Hepatocyte (in vitro differentiated cells): ENCODE measurements at regions not wholly inside any gene's neighbourhood (a gene's known extent, or its start where the extent isn't known, plus 50 kb on each side); places are given as distances from the start of the nearest gene placed in this dataset.

Experiments
- DNase-seq: peaks from one replicate; pipeline ENCODE4 v3.0.0-alpha.2; 2016; ENCODE audit warnings: low spot score
- H2AFZ ChIP-seq: fragments of 200-600 bp; sonication (generic); 2 replicates; pipeline ENCODE4 v1.6.0; 2016; ENCODE audit warnings: antibody characterized with exemption, mild to moderate bottlenecking
- H3K27ac ChIP-seq: fragments of 200-600 bp; sonication (generic); 2 replicates; pipeline ENCODE4 v1.5.1; 2016; ENCODE audit warnings: mild to moderate bottlenecking
- H3K27me3 ChIP-seq: fragments of 200-600 bp; sonication (generic); 2 replicates; pipeline ENCODE4 v1.6.1; 2016
- H3K36me3 ChIP-seq: fragments of 200-600 bp; sonication (generic); replicated peaks from 2 replicates; pipeline ENCODE4 v1.5.1; 2016; ENCODE audit warnings: low read depth; ENCODE audit not compliant: insufficient read depth
- H3K4me1 ChIP-seq: fragments of 200-600 bp; sonication (generic); 2 replicates; pipeline ENCODE4 v1.5.1; 2016; ENCODE audit warnings: mild to moderate bottlenecking, moderate library complexity; ENCODE audit not compliant: insufficient read depth
- H3K4me2 ChIP-seq: fragments of 200-600 bp; sonication (generic); 2 replicates; pipeline ENCODE4 v1.6.0; 2016
- H3K4me3 ChIP-seq: fragments of 200-600 bp; sonication (generic); 2 replicates; pipeline ENCODE4 v1.5.1; 2016; ENCODE audit warnings: mild to moderate bottlenecking
- H3K79me2 ChIP-seq: fragments of 200-600 bp; sonication (generic); 2 replicates; pipeline ENCODE4 v1.6.0; 2017; ENCODE audit warnings: mild to moderate bottlenecking
- H3K9me2 ChIP-seq: fragments of 200-600 bp; sonication (generic); replicated peaks from 2 replicates; pipeline ENCODE4 v1.6.0; 2017; ENCODE audit warnings: mild to moderate bottlenecking; ENCODE audit not compliant: insufficient read depth
- H3K9me3 ChIP-seq: fragments of 200-600 bp; sonication (generic); 2 replicates; pipeline ENCODE4 v1.5.1; 2016; ENCODE audit warnings: low read depth, mild to moderate bottlenecking
- H4K20me1 ChIP-seq: fragments of 200-600 bp; sonication (generic); 2 replicates; pipeline ENCODE4 v1.6.0; 2016; ENCODE audit warnings: mild to moderate bottlenecking; ENCODE audit not compliant: insufficient read depth, poor library complexity, severe bottlenecking
- EZH2 ChIP-seq: fragments of 200-600 bp; sonication (generic); IDR thresholded peaks from 2 replicates; pipeline ENCODE4 v1.6.1; 2016; ENCODE audit warnings: antibody characterized with exemption, mild to moderate bottlenecking, borderline replicate concordance
- EZH2phosphoT487 ChIP-seq: fragments of 200-600 bp; sonication (generic); IDR thresholded peaks from one replicate; pipeline ENCODE4 v1.6.1; 2018; ENCODE audit warnings: antibody characterized with exemption, mild to moderate bottlenecking, low read depth, moderate library complexity; ENCODE audit not compliant: unreplicated experiment, severe bottlenecking
- WGBS: methylation state at CpG from one replicate; pipeline ENCODE4 v1.1.6; 2016; ENCODE audit warnings: low lambda C conversion rate; ENCODE audit errors: missing lambda C conversion rate; 5-methylcytosine and 5-hydroxymethylcytosine counted together
- TF ChIP-seq, protein P1 (sequence below): fragments of 200-600 bp; sonication (generic); IDR thresholded peaks from 2 replicates; pipeline ENCODE4 v1.5.1; 2016; ENCODE audit warnings: antibody characterized with exemption, mild to moderate bottlenecking; ENCODE audit not compliant: poor library complexity

DNA sequence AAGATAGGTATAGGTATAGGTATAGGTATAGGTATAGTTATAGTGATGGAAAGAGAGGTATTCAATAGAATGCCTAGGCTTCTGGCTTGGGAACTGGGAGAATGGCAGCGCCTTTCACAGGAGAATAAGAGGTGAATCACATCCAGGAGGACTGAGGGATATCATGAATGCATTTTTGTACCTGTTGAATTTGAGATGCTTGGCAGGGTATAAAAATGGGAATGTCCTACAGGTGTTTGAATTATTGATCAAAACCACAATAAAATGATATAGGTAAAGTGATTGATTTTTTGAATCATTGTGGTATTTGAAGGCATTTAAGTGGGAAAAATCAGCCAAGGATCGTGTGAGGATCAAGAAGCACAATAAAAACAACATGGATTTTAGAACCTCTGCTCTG is 119.2 kb upstream of the ARG1 start:
- Histone ChIP-seq H4K20me1 (no peaks in the 10 kb centered on the region), H3K4me1 (no peaks in the 10 kb centered on the region), H3K36me3 (no peaks in the 10 kb centered on the region), H3K9me3 (no peaks in the 10 kb centered on the region), H3K9me2 (no peaks in the 10 kb centered on the region), H3K4me3 (no peak overlapping the region), H3K4me2 (no peak overlapping the region), H3K79me2 (no peaks in the 10 kb centered on the region), H2AFZ (no peak overlapping the region), H3K27me3 (no peaks in the 10 kb centered on the region), H3K27ac (no peak overlapping the region)
- no peak for DNase-seq
- 41% methylated on average over 2 of the region's 2 CpGs for WGBS
- TF ChIP-seq, protein P1, sequence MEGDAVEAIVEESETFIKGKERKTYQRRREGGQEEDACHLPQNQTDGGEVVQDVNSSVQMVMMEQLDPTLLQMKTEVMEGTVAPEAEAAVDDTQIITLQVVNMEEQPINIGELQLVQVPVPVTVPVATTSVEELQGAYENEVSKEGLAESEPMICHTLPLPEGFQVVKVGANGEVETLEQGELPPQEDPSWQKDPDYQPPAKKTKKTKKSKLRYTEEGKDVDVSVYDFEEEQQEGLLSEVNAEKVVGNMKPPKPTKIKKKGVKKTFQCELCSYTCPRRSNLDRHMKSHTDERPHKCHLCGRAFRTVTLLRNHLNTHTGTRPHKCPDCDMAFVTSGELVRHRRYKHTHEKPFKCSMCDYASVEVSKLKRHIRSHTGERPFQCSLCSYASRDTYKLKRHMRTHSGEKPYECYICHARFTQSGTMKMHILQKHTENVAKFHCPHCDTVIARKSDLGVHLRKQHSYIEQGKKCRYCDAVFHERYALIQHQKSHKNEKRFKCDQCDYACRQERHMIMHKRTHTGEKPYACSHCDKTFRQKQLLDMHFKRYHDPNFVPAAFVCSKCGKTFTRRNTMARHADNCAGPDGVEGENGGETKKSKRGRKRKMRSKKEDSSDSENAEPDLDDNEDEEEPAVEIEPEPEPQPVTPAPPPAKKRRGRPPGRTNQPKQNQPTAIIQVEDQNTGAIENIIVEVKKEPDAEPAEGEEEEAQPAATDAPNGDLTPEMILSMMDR = no peak
- TF ChIP-seq EZH2 (no peak), EZH2phosphoT487 (no peak)

DNA sequence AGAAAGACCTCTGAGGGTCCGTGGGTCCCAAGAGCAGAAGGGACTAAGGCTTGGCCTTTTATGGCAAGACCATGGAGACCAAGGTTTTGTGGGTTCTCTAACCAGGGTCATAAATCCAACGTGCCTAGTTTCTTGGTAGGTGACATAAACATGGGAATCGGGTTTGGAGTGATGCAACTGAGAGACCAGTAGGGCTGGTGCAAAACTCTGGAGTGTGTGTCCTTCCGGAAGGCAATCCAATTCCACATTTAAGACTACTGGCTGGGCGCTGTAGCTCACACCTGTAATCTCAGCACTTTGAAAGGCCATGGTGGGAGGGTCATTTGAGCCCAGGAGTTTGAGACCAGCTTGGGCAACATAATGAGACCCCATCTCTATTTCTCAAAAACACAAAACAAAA is 116.5 kb upstream of the ARG1 start:
- H3K9me3 ChIP-seq = no peaks in the 10 kb centered on the region
- no peaks in the 10 kb centered on the region for H3K27me3 ChIP-seq
- no peak overlapping the region for H3K27ac ChIP-seq
- no peaks in the 10 kb centered on the region for H3K79me2 ChIP-seq
- H3K36me3 ChIP-seq = no peaks in the 10 kb centered on the region
- TF ChIP-seq EZH2phosphoT487 (no peak), EZH2 (no peak)
- TF ChIP-seq, protein P1 = no peak
- DNase-seq = no peak
- no peak overlapping the region for H2AFZ ChIP-seq
- H4K20me1 ChIP-seq = no peaks in the 10 kb centered on the region
- no peaks in the 10 kb centered on the region for H3K4me1 ChIP-seq
- no peak overlapping the region for H3K4me3 ChIP-seq
- H3K9me2 ChIP-seq = no peaks in the 10 kb centered on the region
- H3K4me2 ChIP-seq = no peak overlapping the region
- WGBS = 71% methylated on average over 5 of the region's 5 CpGs

DNA sequence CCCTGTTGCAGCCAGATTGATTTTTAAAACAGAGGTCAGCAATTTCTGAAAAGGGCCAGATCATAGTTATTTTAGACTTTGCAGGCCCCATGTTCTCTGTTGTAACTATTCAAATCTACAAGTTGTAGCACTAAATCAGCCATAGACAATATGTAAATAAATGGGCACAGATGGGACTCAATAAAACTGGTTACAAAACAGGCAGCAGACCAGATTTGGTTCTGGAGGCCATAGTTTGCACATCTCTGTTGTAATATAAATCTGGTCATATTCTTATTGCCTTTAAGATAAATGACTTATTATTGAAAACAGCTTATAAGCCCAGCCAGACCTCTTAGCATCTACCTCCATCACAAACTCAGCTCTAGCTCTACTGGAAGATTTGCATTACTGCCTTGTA is 114.0 kb upstream of the ARG1 start:
- Histone ChIP-seq H2AFZ (no peak overlapping the region), H3K9me3 (no peaks in the 10 kb centered on the region), H3K4me1 (no peaks in the 10 kb centered on the region), H3K4me3 (no peak overlapping the region), H3K79me2 (no peaks in the 10 kb centered on the region), H3K27me3 (no peaks in the 10 kb centered on the region), H3K9me2 (no peaks in the 10 kb centered on the region), H3K36me3 (no peaks in the 10 kb centered on the region), H3K4me2 (no peak overlapping the region), H4K20me1 (no peaks in the 10 kb centered on the region), H3K27ac (no peak overlapping the region)
- no peak for DNase-seq
- TF ChIP-seq EZH2 = no peak
- TF ChIP-seq, protein P1 = no peak
- no peak for TF ChIP-seq EZH2phosphoT487

DNA sequence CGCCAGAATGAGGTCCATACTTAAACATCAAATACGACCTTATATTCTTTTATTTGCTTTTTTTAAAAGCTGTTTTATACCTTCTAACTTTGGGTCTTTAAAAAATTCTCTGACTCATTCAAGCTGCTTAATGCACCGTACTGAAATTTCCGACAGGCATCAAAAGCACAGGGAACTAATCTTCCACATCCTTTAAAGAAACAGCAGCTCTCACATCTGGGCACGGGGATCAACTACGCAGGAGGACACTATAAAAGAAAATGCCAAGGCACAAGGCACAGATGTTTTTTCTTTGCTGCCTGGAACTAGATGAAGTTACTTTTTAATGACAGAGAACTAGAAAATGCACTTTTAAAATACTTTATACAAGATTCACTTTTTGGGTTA is 112.4 kb upstream of the ARG1 start:
- no peaks in the 10 kb centered on the region for H3K4me1 ChIP-seq
- H3K36me3 ChIP-seq = no peaks in the 10 kb centered on the region
- H3K4me2 ChIP-seq = peak overlapping the region; percentile 23
- no peak overlapping the region for H3K4me3 ChIP-seq
- no peaks in the 10 kb centered on the region for H3K27me3 ChIP-seq
- H4K20me1 ChIP-seq = no peaks in the 10 kb centered on the region
- no peak for DNase-seq
- TF ChIP-seq, protein P1 = no peak
- TF ChIP-seq EZH2phosphoT487 (no peak), EZH2 (no peak)
- 39% methylated on average over 6 of the region's 6 CpGs for WGBS
- H2AFZ ChIP-seq = no peak overlapping the region
- H3K27ac ChIP-seq = no peak overlapping the region
- no peaks in the 10 kb centered on the region for H3K9me2 ChIP-seq
- no peaks in the 10 kb centered on the region for H3K79me2 ChIP-seq
- no peaks in the 10 kb centered on the region for H3K9me3 ChIP-seq
